ENCODE measurements at regions not wholly inside any gene's neighbourhood (a gene's known extent, or its start where the extent isn't known, plus 50 kb on each side); places are given as distances from the start of the nearest gene placed in this dataset.

GRCh38 chr5:77155179-77155785 is 55.2 kb upstream of the PDE8B start:
- no peak overlapping the region for H3K56ac ChIP-seq (ENCODE audit: extremely low read depth, insufficient read depth, low read length)
- BruUV-seq (replicated peaks), result no TSS peak
- no peak overlapping the region for H2BK20ac ChIP-seq (ENCODE audit: low read depth, low read length)
- no peak for ATAC-seq (ENCODE audit: low read depth)
- TF ChIP-seq CHD1 (IDR thresholded peaks at IDR 0.05; ENCODE audit: low read depth, low read length), result no peak
- TF ChIP-seq POLR2A (IDR thresholded peaks at IDR 0.05; ENCODE audit: low read depth, low read length), result no peak
- TF ChIP-seq RCOR1 (IDR thresholded peaks at IDR 0.05; ENCODE audit: insufficient replicate concordance, low read length), result no peak
- H3K4me1 ChIP-seq (ENCODE audit: control insufficient read depth, insufficient read depth, low read length), result no peaks in the 10 kb centered on the region
- H3K4me2 ChIP-seq (ENCODE audit: low read depth, low read length), result no peak overlapping the region
- no peak overlapping the region for H2BK15ac ChIP-seq (ENCODE audit: low read depth, low read length)
- H3K27me3 ChIP-seq (ENCODE audit: control insufficient read depth, insufficient read depth, low read length), result peaks cover 24% of the 10 kb centered on the region
- no peak overlapping the region for H4K91ac ChIP-seq (ENCODE audit: insufficient read depth, low read depth, low read length)
- no peak overlapping the region for H2AK5ac ChIP-seq (ENCODE audit: low read depth, low read length)
- dilution Hi-C loops (cut with HindIII; ENCODE audit: low sequenced_read_pairs, unreplicated experiment), result no loop called here
- POLR2A ChIA-PET (ENCODE audit: unreplicated experiment), result no interaction called here
- H3K36me3 ChIP-seq (ENCODE audit: control insufficient read depth, insufficient read depth, low read length), result no peaks in the 10 kb centered on the region
- H4K8ac ChIP-seq (ENCODE audit: low read depth in 2 of 2, low read length in 2 of 2), result no peak overlapping the region
- intact Hi-C loops (cut with micrococcal nuclease), result no loop called here
- no peak overlapping the region for H2BK5ac ChIP-seq (ENCODE audit: low read depth, low read length, poor library complexity, severe bottlenecking)
- in situ Hi-C loops (cut with MboI; ENCODE audit: low sequenced_read_pairs), result no loop called here
- no peak overlapping the region for H3K4me3 ChIP-seq (ENCODE audit: insufficient read depth, low read depth, low read length)
- no peak overlapping the region for H2BK120ac ChIP-seq (ENCODE audit: low read depth, low read length)
- no peak overlapping the region for H3K18ac ChIP-seq (ENCODE audit: low read depth, low read length)
- CTCF ChIA-PET, result interaction anchor here (0.6 kb wide), 1 partner anchor 11 kb away, joined by 3 read pairs; no protein-coding TSS in a partner anchor
- 0 out of 2 replicates have a peak, but pooled peaks cover 4% of the 10 kb centered on the region for H3K9me1 ChIP-seq (ENCODE audit: insufficient read depth, low read length)
- no peak overlapping the region for H2AK9ac ChIP-seq (replicated peaks; ENCODE audit: low read depth, low read length, poor library complexity)
- no peak overlapping the region for H2AFZ ChIP-seq (replicated peaks; ENCODE audit: low read length, poor library complexity)
- no peak overlapping the region for H3K14ac ChIP-seq (replicated peaks; ENCODE audit: low read depth, low read length)
- DNase-seq, result no peak
- no peak overlapping the region for H3K23ac ChIP-seq (ENCODE audit: low read depth, low read length)
- H3K9me3 ChIP-seq (ENCODE audit: control insufficient read depth, insufficient read depth, low read length), result no peaks in the 10 kb centered on the region
- H3K9ac ChIP-seq (ENCODE audit: low read depth, low read length), result no peak overlapping the region
- no peaks in the 10 kb centered on the region for H3K79me1 ChIP-seq (ENCODE audit: low read depth in 1 of 2, low read length in 2 of 2)
- H4K5ac ChIP-seq (ENCODE audit: low read depth, low read length), result no peak overlapping the region
- H4K20me1 ChIP-seq (ENCODE audit: insufficient read depth, low read length), result no peaks in the 10 kb centered on the region
- H3K4ac ChIP-seq (ENCODE audit: low read depth, low read length), result no peak overlapping the region
- H3K27ac ChIP-seq (ENCODE audit: insufficient read depth, low read length), result no peak overlapping the region
- WGBS, 2 experiments (ENCODE audit: extremely low coverage in 2 of 2, insufficient read length in 1 of 2), result no CpG with 5 or more reads among the region's 8 CpGs
